OCI-LY7 (cell line): ENCODE measurements at regions not wholly inside any gene's neighbourhood (a gene's known extent, or its start where the extent isn't known, plus 50 kb on each side); places are given as distances from the start of the nearest gene placed in this dataset.

Experiments used
- BruUV-seq: library from RNA; stranded (reverse); fragments of 400-500 nt; replicated peaks from 2 replicates; lab custom pipeline; 2021; lab: Mats Ljungman, UMichigan
- CTCF ChIA-PET: fragments of 300-600 bp; sonication (Branson Sonifier 250); formaldehyde crosslinking; loops from one replicate; lab custom pipeline; 2022; ENCODE audit warnings: antibody characterized with exemption; ENCODE audit not compliant: unreplicated experiment; lab: Charles Lee
- POLR2A ChIA-PET: fragments of 300-600 bp; sonication (Branson Sonifier 250); formaldehyde crosslinking; loops from one replicate; lab custom pipeline; 2022; ENCODE audit warnings: antibody characterized with exemption; lab: Charles Lee
- DNase-seq: peaks from one replicate; pipeline ENCODE4 v3.0.0-alpha.2; 2015; ENCODE audit warnings: low spot score
- H2AFZ ChIP-seq: fragments of 200-600 bp; sonication (generic), shearing (Covaris generic); 2 replicates; pipeline ENCODE4 v1.6.1; 2014; ENCODE audit warnings: mild to moderate bottlenecking, antibody characterized with exemption, low read length, moderate library complexity
- H3K27ac ChIP-seq: fragments of 200-600 bp; sonication (generic); 2 replicates; pipeline ENCODE4 v1.5.1; 2014; ENCODE audit warnings: mixed run types, low read depth, mild to moderate bottlenecking, moderate library complexity, low read length, inconsistent platforms; ENCODE audit not compliant: poor library complexity, severe bottlenecking
- H3K36me3 ChIP-seq: fragments of 200-600 bp; sonication (generic); 2 replicates; pipeline ENCODE4 v1.6.1; 2014; ENCODE audit warnings: mild to moderate bottlenecking, antibody characterized with exemption, low read length, moderate library complexity, mixed read lengths; ENCODE audit not compliant: insufficient read depth
- H3K4me1 ChIP-seq: fragments of 200-600 bp; sonication (generic); 2 replicates; pipeline ENCODE4 v1.5.1; 2014; ENCODE audit warnings: mild to moderate bottlenecking, low read length; ENCODE audit not compliant: insufficient read depth, poor library complexity, severe bottlenecking
- H3K4me2 ChIP-seq: fragments of 200-600 bp; sonication (generic); 2 replicates; pipeline ENCODE4 v1.6.1; 2014; ENCODE audit warnings: mild to moderate bottlenecking, low read length
- H3K4me3 ChIP-seq: fragments of 200-600 bp; sonication (generic); 2 replicates; pipeline ENCODE4 v1.5.1; 2014; ENCODE audit warnings: mild to moderate bottlenecking, low read depth, low read length; ENCODE audit not compliant: poor library complexity, severe bottlenecking
- H3K79me2 ChIP-seq: fragments of 200-600 bp; sonication (generic); 2 replicates; pipeline ENCODE4 v1.6.1; 2016; ENCODE audit warnings: low read depth, mild to moderate bottlenecking, low read length, moderate library complexity, mixed read lengths; ENCODE audit not compliant: insufficient read depth
- H3K9me2 ChIP-seq: fragments of 200-600 bp; sonication (generic); 2 replicates; pipeline ENCODE4 v1.6.1; 2016; ENCODE audit warnings: mild to moderate bottlenecking, low read length, mixed read lengths; ENCODE audit not compliant: insufficient read depth
- H3K9me3 ChIP-seq: fragments of 200-600 bp; sonication (generic); 2 replicates; pipeline ENCODE4 v1.6.1; 2014; ENCODE audit warnings: mild to moderate bottlenecking, mixed run types, low read length, mixed read lengths
- H4K20me1 ChIP-seq: fragments of 200-600 bp; sonication (generic); 2 replicates; pipeline ENCODE4 v1.6.1; 2014; ENCODE audit warnings: mild to moderate bottlenecking, antibody characterized with exemption, low read length, moderate library complexity, mixed read lengths; ENCODE audit not compliant: insufficient read depth
- CTCF ChIP-seq: fragments of 200-600 bp; sonication (generic); conservative IDR thresholded peaks from 2 replicates; pipeline ENCODE4 v1.5.1; 2014; ENCODE audit warnings: mild to moderate bottlenecking, antibody characterized with exemption, low read length, moderate library complexity, mixed read lengths
- EZH2phosphoT487 ChIP-seq: fragments of 200-600 bp; sonication (generic); IDR thresholded peaks from 2 replicates; pipeline ENCODE4 v1.6.1; 2018; ENCODE audit warnings: low read depth, borderline replicate concordance, mild to moderate bottlenecking, mixed run types, antibody characterized with exemption, low read length, moderate library complexity, mixed read lengths
- intact Hi-C: fragments of 100-400 bp; cut with micrococcal nuclease; formaldehyde crosslinking; loops from one replicate; pipeline ENCODE4 v1.10.0; 2022; ENCODE audit not compliant: unreplicated experiment

DNA sequence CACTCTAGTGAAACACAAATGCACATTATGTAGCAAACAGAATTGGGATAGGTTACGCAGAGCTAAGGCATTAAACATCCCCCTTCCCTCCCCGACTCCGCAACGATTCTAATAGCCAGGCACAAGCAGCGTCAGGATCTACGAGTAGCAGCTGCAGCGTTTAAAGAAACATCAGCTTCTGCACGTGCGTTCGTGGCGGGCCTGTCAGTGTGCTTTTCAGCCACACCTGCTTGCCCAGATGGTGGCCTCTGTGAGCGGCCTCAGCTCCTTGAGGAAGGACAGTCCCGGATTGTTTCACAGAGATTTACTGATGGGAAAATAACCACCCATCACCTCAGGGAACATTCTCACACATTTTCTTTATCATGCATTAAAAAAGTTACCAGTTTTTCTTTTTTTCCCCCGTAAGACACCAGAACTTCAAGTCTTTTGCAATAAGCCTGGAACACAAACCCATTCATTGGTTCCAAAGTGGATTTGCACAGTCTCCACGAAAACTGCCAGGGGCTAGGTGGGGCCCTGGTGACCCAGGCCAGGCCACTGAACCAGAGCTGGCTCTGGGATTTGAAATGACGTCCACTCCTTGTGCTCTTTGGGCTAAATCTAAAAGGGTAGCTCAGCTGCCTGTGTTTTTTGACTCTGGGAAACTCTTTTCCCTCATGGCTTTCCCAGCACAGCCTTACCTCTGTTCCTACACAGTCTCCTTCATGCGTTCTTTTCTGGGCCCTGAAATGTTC, 325.5 kb downstream of the KCNRG start:
- Histone ChIP-seq H3K79me2 (no peaks in the 10 kb centered on the region), H3K36me3 (no peaks in the 10 kb centered on the region), H3K9me3 (no peaks in the 10 kb centered on the region), H4K20me1 (no peaks in the 10 kb centered on the region), H3K27ac (no peak overlapping the region), H3K4me2 (no peak overlapping the region), H3K4me1 (peaks cover 6% of the 10 kb centered on the region), H2AFZ (no peak overlapping the region), H3K9me2 (no peaks in the 10 kb centered on the region), H3K4me3 (no peak overlapping the region)
- TF ChIP-seq CTCF (no peak), EZH2phosphoT487 (no peak)
- DNase-seq = no peak
- POLR2A ChIA-PET = interaction anchor here (0.6 kb wide), 1 partner anchor 20 kb away, joined by 3 read pairs; no protein-coding TSS in a partner anchor
- no TSS peak for BruUV-seq
- intact Hi-C loops = no loop called here
- CTCF ChIA-PET = no interaction called here

DNA sequence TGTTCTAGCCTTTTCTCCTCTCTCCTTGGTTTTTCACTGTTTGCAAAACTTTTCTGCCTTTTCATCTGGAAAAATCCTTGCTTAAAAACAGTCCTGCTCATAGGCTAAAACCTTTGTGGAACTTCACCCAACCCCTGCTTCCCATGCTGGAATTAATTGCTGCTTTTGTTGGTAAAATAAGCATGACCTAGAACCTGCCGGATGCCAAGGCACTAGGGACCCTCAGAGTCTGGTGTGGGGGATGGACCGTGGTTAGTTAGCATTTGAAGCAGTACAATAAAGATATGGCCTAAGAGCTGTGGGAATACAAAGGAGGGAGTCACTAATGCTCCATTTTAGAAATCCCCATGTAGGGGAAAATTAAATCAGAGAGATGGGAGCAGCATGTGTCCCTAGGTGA, 326.3 kb downstream of the KCNRG start:
- no peak overlapping the region for H3K4me2 ChIP-seq
- H4K20me1 ChIP-seq = no peaks in the 10 kb centered on the region
- no peak overlapping the region for H3K4me3 ChIP-seq
- no peak for TF ChIP-seq EZH2phosphoT487
- no peak for TF ChIP-seq CTCF
- no peak overlapping the region for H3K27ac ChIP-seq
- no peaks in the 10 kb centered on the region for H3K36me3 ChIP-seq
- no TSS peak for BruUV-seq
- intact Hi-C loops = no loop called here
- no peaks in the 10 kb centered on the region for H3K79me2 ChIP-seq
- POLR2A ChIA-PET = no interaction called here
- no peak for DNase-seq
- H3K9me3 ChIP-seq = no peaks in the 10 kb centered on the region
- CTCF ChIA-PET = no interaction called here
- no peaks in the 10 kb centered on the region for H3K9me2 ChIP-seq
- no peak overlapping the region for H2AFZ ChIP-seq
- peaks cover 6% of the 10 kb centered on the region for H3K4me1 ChIP-seq

GRCh38 chr13:50344717-50345116, 329.5 kb downstream of the KCNRG start:
- POLR2A ChIA-PET = interaction anchor here (0.7 to 1.2 kb wide), 2 partner anchors 10 to 38 kb away, joined by 4 to 5 read pairs; no protein-coding TSS in a partner anchor
- no peak for DNase-seq
- Histone ChIP-seq H3K27ac (no peak overlapping the region), H3K9me3 (no peaks in the 10 kb centered on the region), H3K9me2 (no peaks in the 10 kb centered on the region), H3K4me2 (no peak overlapping the region), H3K4me1 (peaks cover 6% of the 10 kb centered on the region), H4K20me1 (no peaks in the 10 kb centered on the region), H3K36me3 (no peaks in the 10 kb centered on the region), H2AFZ (no peak overlapping the region; the same call in 1 of the 2 replicates), H3K4me3 (no peak overlapping the region), H3K79me2 (no peaks in the 10 kb centered on the region)
- CTCF ChIA-PET = no interaction called here
- intact Hi-C loops = no loop called here
- no TSS peak for BruUV-seq
- TF ChIP-seq EZH2phosphoT487 (no peak), CTCF (no peak)
